H9 (cell line): ENCODE measurements at regions not wholly inside any gene's neighbourhood (a gene's known extent, or its start where the extent isn't known, plus 50 kb on each side); places are given as distances from the start of the nearest gene placed in this dataset.

Experiments
- DNase-seq: peaks from one replicate; pipeline ENCODE4 v3.0.0-alpha.2; 2017
- H2AFZ ChIP-seq: one replicate; pipeline ENCODE4 v1.6.1; 2013; ENCODE audit warnings: mild to moderate bottlenecking, low read length, control low read depth, moderate library complexity
- H2AK5ac ChIP-seq: 2 replicates; pipeline ENCODE4 v1.6.1; 2013; ENCODE audit warnings: low read length, control low read depth, mixed read lengths; ENCODE audit not compliant: insufficient read length
- H2BK120ac ChIP-seq: one replicate; pipeline ENCODE4 v1.6.1; 2013; ENCODE audit warnings: low read depth, mild to moderate bottlenecking, low read length, control low read depth, inconsistent platforms; ENCODE audit not compliant: poor library complexity, severe bottlenecking
- H2BK12ac ChIP-seq: 2 replicates; pipeline ENCODE4 v1.6.1; 2013; ENCODE audit warnings: low read length, control low read depth, mixed read lengths, low read depth; ENCODE audit not compliant: insufficient read length
- H2BK15ac ChIP-seq: 2 replicates; pipeline ENCODE4 v1.6.1; 2013; ENCODE audit warnings: low read depth, low read length, control low read depth
- H2BK20ac ChIP-seq: one replicate; pipeline ENCODE4 v1.6.1; 2013; ENCODE audit warnings: low read depth, mild to moderate bottlenecking, low read length, control low read depth, inconsistent platforms; ENCODE audit not compliant: poor library complexity, severe bottlenecking
- H2BK5ac ChIP-seq: 2 replicates; pipeline ENCODE4 v1.6.1; 2013; ENCODE audit warnings: low read length, control low read depth, mixed read lengths; ENCODE audit not compliant: insufficient read length
- H3K14ac ChIP-seq: 2 replicates; pipeline ENCODE4 v1.6.1; 2013; ENCODE audit warnings: low read length, control low read depth; ENCODE audit not compliant: insufficient read depth
- H3K18ac ChIP-seq: 2 replicates; pipeline ENCODE4 v1.6.1; 2013; ENCODE audit warnings: low read depth, mild to moderate bottlenecking, mixed read lengths, low read length, control low read depth; ENCODE audit not compliant: insufficient read length
- H3K23ac ChIP-seq: 2 replicates; pipeline ENCODE4 v1.6.1; 2013; ENCODE audit warnings: low read length, control low read depth, mixed read lengths, low read depth; ENCODE audit not compliant: insufficient read length
- H3K23me2 ChIP-seq: 2 replicates; pipeline ENCODE4 v1.6.1; 2013; ENCODE audit warnings: low read depth, mild to moderate bottlenecking, mixed read lengths, low read length, control low read depth; ENCODE audit not compliant: insufficient read length, poor library complexity, severe bottlenecking
- H3K27ac ChIP-seq: 2 replicates; pipeline ENCODE4 v1.5.1; 2013; ENCODE audit warnings: low read length, control low read depth, mixed read lengths, low read depth; ENCODE audit not compliant: insufficient read length
- H3K27me3 ChIP-seq: 2 replicates; pipeline ENCODE4 v1.6.1; 2013; ENCODE audit warnings: low read length, control low read depth, inconsistent platforms; ENCODE audit not compliant: insufficient read depth
- H3K4ac ChIP-seq: 2 replicates; pipeline ENCODE4 v1.6.1; 2013; ENCODE audit warnings: low read depth, mild to moderate bottlenecking, control low read depth, inconsistent platforms, low read length, moderate library complexity
- H3K4me1 ChIP-seq: 2 replicates; pipeline ENCODE4 v1.6.1; 2013; ENCODE audit warnings: low read length, control low read depth, inconsistent platforms; ENCODE audit not compliant: insufficient read depth
- H3K4me2 ChIP-seq: 2 replicates; pipeline ENCODE4 v1.6.1; 2013; ENCODE audit warnings: low read length, control low read depth, mixed read lengths; ENCODE audit not compliant: insufficient read length, insufficient read depth
- H3K56ac ChIP-seq: 2 replicates; pipeline ENCODE4 v1.6.1; 2013; ENCODE audit warnings: low read depth, mild to moderate bottlenecking, mixed read lengths, low read length, control low read depth; ENCODE audit not compliant: insufficient read length
- H3K79me1 ChIP-seq: 2 replicates; pipeline ENCODE4 v1.6.1; 2013; ENCODE audit warnings: low read depth, mild to moderate bottlenecking, moderate library complexity, low read length, control low read depth, inconsistent platforms; ENCODE audit not compliant: insufficient read depth, poor library complexity, severe bottlenecking
- H3K79me2 ChIP-seq: 2 replicates; pipeline ENCODE4 v1.6.1; 2013; ENCODE audit warnings: low read length, control low read depth, inconsistent platforms; ENCODE audit not compliant: insufficient read depth
- H3K9ac ChIP-seq: 2 replicates; pipeline ENCODE4 v1.6.1; 2013; ENCODE audit warnings: low read length, control low read depth, mixed read lengths; ENCODE audit not compliant: insufficient read length; ENCODE audit errors: extremely low read depth
- H3K9me3 ChIP-seq: one replicate; pipeline ENCODE4 v1.6.1; 2013; ENCODE audit warnings: low read depth, low read length, inconsistent platforms; ENCODE audit not compliant: control insufficient read depth
- H3T11ph ChIP-seq: one replicate; pipeline ENCODE4 v1.6.1; 2013; ENCODE audit warnings: mild to moderate bottlenecking, low read length, control low read depth, inconsistent platforms
- H4K20me1 ChIP-seq: one replicate; pipeline ENCODE4 v1.6.1; 2013; ENCODE audit not compliant: control insufficient read depth, insufficient read length, insufficient read depth
- H4K5ac ChIP-seq: 2 replicates; pipeline ENCODE4 v1.6.1; 2013; ENCODE audit warnings: low read depth, mild to moderate bottlenecking, mixed read lengths, low read length, control low read depth; ENCODE audit not compliant: insufficient read length
- H4K8ac ChIP-seq: replicated peaks from 2 replicates; pipeline ENCODE4 v1.6.1; 2013; ENCODE audit warnings: low read length, control low read depth, mixed read lengths, low read depth; ENCODE audit not compliant: insufficient read length
- H4K91ac ChIP-seq: 2 replicates; pipeline ENCODE4 v1.6.1; 2013; ENCODE audit warnings: low read depth, mild to moderate bottlenecking, moderate library complexity, mixed read lengths, low read length, control low read depth; ENCODE audit not compliant: insufficient read length
- H3K27ac Mint-ChIP-seq, 3 experiments: 2 replicates in 2 of 3; 3 replicates in 1 of 3; pipeline ENCODE4 v1.8.0; 2020 to 2021; ENCODE audit warnings: mixed read lengths in 3 of 3, mild to moderate bottlenecking in 1 of 3, moderate library complexity in 1 of 3
- H3K27me3 Mint-ChIP-seq: 2 replicates; pipeline ENCODE4 v1.8.0; 2021; ENCODE audit warnings: low read depth, mild to moderate bottlenecking, moderate library complexity, mixed read lengths
- H3K36me3 Mint-ChIP-seq, 3 experiments: 2 replicates in 2 of 3; 3 replicates in 1 of 3; pipeline ENCODE4 v1.8.0; 2020 to 2021; ENCODE audit warnings: low read depth in 3 of 3, mixed read lengths in 3 of 3; ENCODE audit not compliant: insufficient read depth in 1 of 3
- H3K4me1 Mint-ChIP-seq, 2 experiments: 2 replicates each; pipeline ENCODE4 v1.8.0; 2020; ENCODE audit warnings: mixed read lengths in 2 of 2
- H3K4me3 Mint-ChIP-seq, 2 experiments: 2 replicates in 1 of 2; 3 replicates in 1 of 2; pipeline ENCODE4 v1.8.0; 2020 to 2021; ENCODE audit warnings: mild to moderate bottlenecking in 2 of 2, mixed read lengths in 2 of 2, moderate library complexity in 1 of 2
- H3K9me3 Mint-ChIP-seq, 2 experiments: 2 replicates in 1 of 2; 3 replicates in 1 of 2; pipeline ENCODE4 v1.8.0; 2020; ENCODE audit warnings: mild to moderate bottlenecking in 2 of 2, mixed read lengths in 2 of 2, moderate library complexity in 1 of 2
- CTCF ChIP-seq: fragments of 200-600 bp; sonication (generic); conservative IDR thresholded peaks from 3 replicates; pipeline ENCODE4 v1.8.0; 2021; ENCODE audit warnings: antibody characterized with exemption, mild to moderate bottlenecking
- WGBS: extraction: QIAGEN DNeasy Blood & Tissue Kit; methylation state at CpG from one replicate; pipeline ENCODE4 v1.1.7; 2013; ENCODE audit warnings: missing lambda C conversion rate, low lambda C conversion rate, mixed read lengths; ENCODE audit not compliant: insufficient read length; ENCODE audit errors: extremely low coverage; 5-methylcytosine and 5-hydroxymethylcytosine counted together

DNA sequence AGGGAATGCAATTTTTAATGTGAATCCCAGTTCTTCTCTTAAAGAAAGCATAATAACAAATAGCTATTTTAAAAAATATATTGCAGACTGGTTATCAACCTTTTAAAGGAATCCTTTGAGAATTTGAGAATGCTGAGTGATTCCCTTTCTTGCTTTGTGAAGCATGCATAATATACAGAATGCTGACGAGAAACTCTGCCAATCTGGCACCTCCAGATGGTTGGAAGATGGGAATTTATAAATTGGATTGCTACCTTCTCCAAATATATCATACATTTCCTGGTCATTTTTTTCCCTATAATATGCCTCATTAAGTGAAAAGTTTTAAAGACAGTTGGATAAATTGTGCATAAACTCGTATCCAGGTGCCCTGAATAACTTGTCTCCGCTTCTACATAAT lies 333.9 kb upstream of the ARPP21 start:
- H3K27ac Mint-ChIP-seq = no peak overlapping the region

More for the DNA sequence above, 333.9 kb upstream of the ARPP21 start:
- H3K14ac ChIP-seq = no peak overlapping the region
- no peak overlapping the region for H2BK20ac ChIP-seq
- TF ChIP-seq CTCF = no peak
- H3K4me1 Mint-ChIP-seq = no peaks in the 10 kb centered on the region
- no CpG with 5 or more reads among the region's 3 CpGs for WGBS
- no peak overlapping the region for H2BK15ac ChIP-seq
- H2BK5ac ChIP-seq = no peak overlapping the region
- H4K91ac ChIP-seq = no peak overlapping the region
- no peaks in the 10 kb centered on the region for H3K23me2 ChIP-seq
- H3K9ac ChIP-seq = no peak overlapping the region
- H3K4me3 Mint-ChIP-seq = no peak overlapping the region
- no peak overlapping the region for H3K27ac ChIP-seq
- H3K36me3 Mint-ChIP-seq = no peaks in the 10 kb centered on the region
- H3K18ac ChIP-seq = no peak overlapping the region
- H4K5ac ChIP-seq = no peak overlapping the region
- H3K79me1 ChIP-seq = no peaks in the 10 kb centered on the region
- H3K4me1 ChIP-seq = no peaks in the 10 kb centered on the region
- no peak overlapping the region for H3K56ac ChIP-seq
- H2AK5ac ChIP-seq = no peak overlapping the region
- H3K9me3 Mint-ChIP-seq = no peaks in the 10 kb centered on the region
- no peaks in the 10 kb centered on the region for H3K27me3 ChIP-seq
- no peaks in the 10 kb centered on the region for H3K27me3 Mint-ChIP-seq
- H3K9me3 ChIP-seq = no peaks in the 10 kb centered on the region
- no peak for DNase-seq
- no peak overlapping the region for H3K23ac ChIP-seq
- H4K8ac ChIP-seq = no peak overlapping the region
- H2BK120ac ChIP-seq = no peak overlapping the region
- no peak overlapping the region for H3K4me2 ChIP-seq
- no peaks in the 10 kb centered on the region for H4K20me1 ChIP-seq
- no peak overlapping the region for H3T11ph ChIP-seq
- no peak overlapping the region for H2BK12ac ChIP-seq
- H3K4ac ChIP-seq = no peak overlapping the region
- H3K79me2 ChIP-seq = no peaks in the 10 kb centered on the region
- H2AFZ ChIP-seq = no peak overlapping the region
